ENCODE measurements at regions not wholly inside any gene's neighbourhood (a gene's known extent, or its start where the extent isn't known, plus 50 kb on each side); places are given as distances from the start of the nearest gene placed in this dataset.
"Not testable (repeated sequence)": the region's sequence is repeated elsewhere in the genome, so short reads cannot be mapped to it uniquely, and the experiment has no call there.

DNA sequence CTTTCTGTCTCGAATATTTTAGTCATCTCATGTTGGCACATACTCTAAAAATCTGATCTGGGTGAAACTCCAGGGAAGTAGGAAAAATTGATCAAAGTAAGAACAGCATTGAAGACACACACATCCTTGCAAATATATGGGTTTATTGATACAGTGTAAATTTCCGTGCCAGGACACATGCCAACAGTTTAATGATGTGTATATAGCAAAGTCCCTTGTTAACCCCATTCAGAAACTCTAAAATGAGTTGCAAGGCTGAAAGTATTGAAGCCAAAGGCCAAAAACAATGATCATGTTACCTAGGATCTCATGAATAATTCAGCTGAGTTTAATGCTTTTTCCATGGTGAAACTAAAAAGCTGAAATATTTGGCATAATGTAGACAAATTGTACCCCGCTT, 62.3 kb upstream of the FAM72C start:
- POLR2A ChIA-PET, result not testable (repeated sequence)

DNA sequence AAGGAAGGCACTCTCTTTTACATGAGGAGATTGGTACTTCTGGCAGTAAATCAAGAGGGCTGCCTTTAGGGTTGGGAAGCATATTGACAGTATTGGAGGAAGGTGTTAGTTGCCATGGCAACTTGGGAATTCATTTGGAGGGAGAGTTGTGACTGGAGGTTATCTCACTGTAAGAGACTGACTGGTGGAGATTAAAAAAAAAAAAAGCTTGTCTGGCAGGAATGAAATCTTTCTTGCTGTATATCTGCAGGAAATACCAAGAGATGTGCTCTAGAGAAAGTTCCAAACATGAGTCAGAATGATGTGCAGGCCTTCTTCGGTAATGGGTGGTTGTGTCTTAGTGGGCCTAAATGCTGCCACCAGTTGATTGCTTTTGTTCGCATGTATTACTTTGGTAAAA, 59.8 kb upstream of the FAM72C start:
- CTCF ChIA-PET; H3K36me3 Mint-ChIP-seq (ENCODE audit: insufficient read depth, unreplicated experiment); POLR2A ChIA-PET; H3K27me3 Mint-ChIP-seq (ENCODE audit: insufficient read depth, unreplicated experiment); DNase-seq (ENCODE audit: unreplicated experiment); H3K4me1 Mint-ChIP-seq (ENCODE audit: insufficient read depth, unreplicated experiment); H3K9me3 Mint-ChIP-seq (ENCODE audit: unreplicated experiment); BruUV-seq (replicated peaks); H3K27ac Mint-ChIP-seq (ENCODE audit: low read depth, unreplicated experiment); H3K4me3 Mint-ChIP-seq (ENCODE audit: unreplicated experiment); intact Hi-C loops (cut with micrococcal nuclease): not testable (repeated sequence)

More for the DNA sequence above, 62.3 kb upstream of the FAM72C start:
- H3K4me1 Mint-ChIP-seq (ENCODE audit: insufficient read depth, unreplicated experiment); intact Hi-C loops (cut with micrococcal nuclease); H3K4me3 Mint-ChIP-seq (ENCODE audit: unreplicated experiment); H3K9me3 Mint-ChIP-seq (ENCODE audit: unreplicated experiment); H3K27ac Mint-ChIP-seq (ENCODE audit: low read depth, unreplicated experiment); DNase-seq (ENCODE audit: unreplicated experiment); H3K36me3 Mint-ChIP-seq (ENCODE audit: insufficient read depth, unreplicated experiment); BruUV-seq (replicated peaks); H3K27me3 Mint-ChIP-seq (ENCODE audit: insufficient read depth, unreplicated experiment); CTCF ChIA-PET: not testable (repeated sequence)

DNA sequence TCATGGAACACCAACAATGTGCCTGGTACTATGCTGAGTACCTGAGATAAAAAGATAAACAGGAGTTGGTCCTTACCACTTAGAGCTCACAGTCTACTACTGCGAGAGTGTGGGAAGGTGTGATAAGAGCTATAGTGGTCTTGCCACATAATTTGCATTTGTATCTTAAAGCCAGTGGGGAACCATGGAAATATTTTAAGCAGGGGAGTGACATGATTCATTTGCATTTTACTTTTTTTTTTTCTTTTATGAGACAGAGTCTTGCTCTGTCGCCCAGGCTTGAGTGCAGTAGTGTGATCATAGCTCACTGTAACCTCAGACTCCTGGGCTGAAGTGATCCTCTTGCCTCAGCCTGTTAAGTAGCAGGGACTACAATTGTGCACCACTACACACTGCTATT, 54.2 kb upstream of the FAM72C start:
- CTCF ChIA-PET; H3K4me1 Mint-ChIP-seq (ENCODE audit: insufficient read depth, unreplicated experiment): not testable (repeated sequence)

DNA sequence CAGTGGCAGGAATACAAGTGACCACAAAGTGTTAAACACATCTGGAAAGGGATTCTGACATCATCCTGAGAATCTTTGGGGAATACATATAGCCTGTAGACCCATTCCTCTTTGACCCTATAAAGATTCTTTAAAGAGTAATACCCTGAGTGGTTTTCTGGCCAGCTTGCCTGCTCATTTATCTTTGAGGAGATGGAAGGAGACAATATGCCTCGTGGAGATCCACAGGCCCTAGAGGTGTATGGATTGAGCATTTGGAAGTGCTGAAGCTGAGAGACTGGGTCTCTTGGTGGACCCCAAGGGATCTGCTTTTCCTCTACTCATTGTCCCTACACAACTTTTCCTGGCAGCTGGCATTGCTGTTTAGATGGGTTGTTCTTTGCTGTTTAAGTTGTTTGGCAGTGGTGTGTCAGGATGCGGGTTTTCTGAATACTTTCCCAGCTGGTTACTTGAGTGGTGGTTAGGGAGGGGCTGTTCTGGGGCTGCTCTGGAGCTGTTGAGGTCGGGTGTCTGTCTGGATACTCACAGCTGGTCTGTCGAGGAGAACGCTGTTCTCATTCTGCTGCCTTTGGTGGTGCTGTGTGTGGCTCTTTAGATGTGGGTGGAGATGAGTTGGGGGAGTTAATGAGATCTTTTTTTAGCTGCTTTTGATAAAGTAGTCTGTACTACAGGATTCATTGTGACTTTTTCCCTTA, 50.1 kb upstream of the FAM72C start:
- DNase-seq (ENCODE audit: unreplicated experiment); POLR2A ChIA-PET; H3K4me1 Mint-ChIP-seq (ENCODE audit: insufficient read depth, unreplicated experiment); CTCF ChIA-PET; H3K36me3 Mint-ChIP-seq (ENCODE audit: insufficient read depth, unreplicated experiment); H3K27me3 Mint-ChIP-seq (ENCODE audit: insufficient read depth, unreplicated experiment); intact Hi-C loops (cut with micrococcal nuclease); H3K27ac Mint-ChIP-seq (ENCODE audit: low read depth, unreplicated experiment); H3K4me3 Mint-ChIP-seq (ENCODE audit: unreplicated experiment); BruUV-seq (replicated peaks); H3K9me3 Mint-ChIP-seq (ENCODE audit: unreplicated experiment): not testable (repeated sequence)

More for the DNA sequence above, 54.2 kb upstream of the FAM72C start:
- H3K9me3 Mint-ChIP-seq (ENCODE audit: unreplicated experiment); BruUV-seq (replicated peaks); H3K27ac Mint-ChIP-seq (ENCODE audit: low read depth, unreplicated experiment); POLR2A ChIA-PET; H3K27me3 Mint-ChIP-seq (ENCODE audit: insufficient read depth, unreplicated experiment); H3K4me3 Mint-ChIP-seq (ENCODE audit: unreplicated experiment); intact Hi-C loops (cut with micrococcal nuclease); DNase-seq (ENCODE audit: unreplicated experiment); H3K36me3 Mint-ChIP-seq (ENCODE audit: insufficient read depth, unreplicated experiment): not testable (repeated sequence)

Data from MCF 10A (cell line).